DND-41 (cell line): ENCODE measurements at regions not wholly inside any gene's neighbourhood (a gene's known extent, or its start where the extent isn't known, plus 50 kb on each side); places are given as distances from the start of the nearest gene placed in this dataset.
"Not testable (repeated sequence)": the region's sequence is repeated elsewhere in the genome, so short reads cannot be mapped to it uniquely, and the experiment has no call there.

ENCODE experiments used
- ATAC-seq: fragments of 200-7000 bp; cut with Tn5 transposase; 3 replicates; pipeline ENCODE4 v1.9.1; 2021; ENCODE audit warnings: low read depth; ENCODE audit not compliant: insufficient read depth
- DNase-seq: peaks from one replicate; pipeline ENCODE4 v3.0.0-alpha.2; 2020
- H2AFZ ChIP-seq: 2 replicates; pipeline ENCODE4 v1.6.0; 2012; ENCODE audit warnings: low read depth, low read length
- H3K27ac ChIP-seq: 2 replicates; pipeline ENCODE4 v1.5.1; 2012; ENCODE audit warnings: low read length, inconsistent platforms
- H3K27me3 ChIP-seq: fragments of 200-600 bp; sonication (generic); 2 replicates; pipeline ENCODE4 v1.6.0; 2012; ENCODE audit warnings: low read length, mild to moderate bottlenecking, inconsistent platforms; ENCODE audit not compliant: insufficient read depth, poor library complexity
- H3K36me3 ChIP-seq: 2 replicates; pipeline ENCODE4 v1.5.1; 2012; ENCODE audit warnings: low read length, inconsistent platforms; ENCODE audit not compliant: insufficient read depth
- H3K4me1 ChIP-seq: 2 replicates; pipeline ENCODE4 v1.5.1; 2012; ENCODE audit warnings: mild to moderate bottlenecking, low read length; ENCODE audit not compliant: insufficient read depth
- H3K4me2 ChIP-seq: 2 replicates; pipeline ENCODE4 v1.6.0; 2012; ENCODE audit warnings: mild to moderate bottlenecking, moderate library complexity, low read length, inconsistent platforms; ENCODE audit not compliant: insufficient read depth
- H3K4me3 ChIP-seq, 2 experiments: fragments of 200-600 bp in 1 of 2; shearing (Covaris generic) in 1 of 2; 2 replicates each; pipeline ENCODE4 v1.5.1; 2012 to 2016; ENCODE audit warnings: inconsistent platforms in 2 of 2, low read length in 2 of 2, mild to moderate bottlenecking in 2 of 2, low read depth in 1 of 2, moderate library complexity in 1 of 2
- H3K79me2 ChIP-seq: 2 replicates; pipeline ENCODE4 v1.6.0; 2012; ENCODE audit warnings: low read length, inconsistent platforms; ENCODE audit not compliant: insufficient read depth
- H3K9ac ChIP-seq: 2 replicates; pipeline ENCODE4 v1.6.0; 2012; ENCODE audit warnings: low read depth, mild to moderate bottlenecking, inconsistent platforms, low read length, moderate library complexity
- H3K9me3 ChIP-seq: 2 replicates; pipeline ENCODE4 v1.5.1; 2012; ENCODE audit warnings: low read length, moderate library complexity, mild to moderate bottlenecking, inconsistent platforms; ENCODE audit not compliant: insufficient read depth, severe bottlenecking
- H4K20me1 ChIP-seq: 2 replicates; pipeline ENCODE4 v1.6.0; 2012; ENCODE audit warnings: low read length; ENCODE audit not compliant: insufficient read depth
- CTCF ChIP-seq: IDR thresholded peaks from 2 replicates; pipeline ENCODE4 v1.5.1; 2012; ENCODE audit warnings: borderline replicate concordance, low read length, moderate library complexity, mild to moderate bottlenecking; ENCODE audit not compliant: poor library complexity, severe bottlenecking; ENCODE audit errors: extremely low read depth
- EZH2 ChIP-seq: IDR thresholded peaks from 3 replicates; pipeline ENCODE4 v1.6.1; 2012; ENCODE audit warnings: borderline replicate concordance, low read depth, mild to moderate bottlenecking, moderate library complexity, low read length, inconsistent platforms; ENCODE audit not compliant: severe bottlenecking

GRCh38 chr11:96878299-96879051 lies 488.7 kb downstream of the JRKL start:
- H4K20me1 ChIP-seq = no peaks in the 10 kb centered on the region
- no peaks in the 10 kb centered on the region for H3K79me2 ChIP-seq
- no peak overlapping the region for H3K27ac ChIP-seq
- H2AFZ ChIP-seq = no peak overlapping the region
- ATAC-seq = no peak
- no peaks in the 10 kb centered on the region for H3K36me3 ChIP-seq
- no peak for DNase-seq
- no peak overlapping the region for H3K4me3 ChIP-seq
- no peak overlapping the region for H3K4me2 ChIP-seq
- TF ChIP-seq EZH2 = no peak
- no peak for TF ChIP-seq CTCF
- no peak overlapping the region for H3K9ac ChIP-seq
- H3K9me3 ChIP-seq = peaks cover 9% of the 10 kb centered on the region
- H3K4me1 ChIP-seq = no peaks in the 10 kb centered on the region
- H3K27me3 ChIP-seq = no peaks in the 10 kb centered on the region

- DNase-seq, H3K4me2 ChIP-seq, H3K9me3 ChIP-seq, H3K9ac ChIP-seq, H3K36me3 ChIP-seq, H3K27me3 ChIP-seq, H3K4me3 ChIP-seq, H4K20me1 ChIP-seq, H2AFZ ChIP-seq, H3K4me1 ChIP-seq, H3K79me2 ChIP-seq, H3K27ac ChIP-seq, ATAC-seq: not testable (repeated sequence)
These were observed 492.8 kb downstream of the JRKL start for GRCh38 chr11:96882622-96883021.

GRCh38 chr11:96885405-96885804 lies 495.6 kb downstream of the JRKL start:
- H4K20me1 ChIP-seq = no peaks in the 10 kb centered on the region
- H3K27ac ChIP-seq = no peak overlapping the region
- no peak overlapping the region for H3K9ac ChIP-seq
- H2AFZ ChIP-seq = no peak overlapping the region
- ATAC-seq = no peak
- H3K36me3 ChIP-seq = no peaks in the 10 kb centered on the region
- H3K4me1 ChIP-seq = no peaks in the 10 kb centered on the region
- H3K9me3 ChIP-seq = no peaks in the 10 kb centered on the region
- H3K4me2 ChIP-seq = no peak overlapping the region
- H3K27me3 ChIP-seq = no peaks in the 10 kb centered on the region
- no peak for DNase-seq
- TF ChIP-seq EZH2 = no peak
- no peak overlapping the region for H3K4me3 ChIP-seq
- H3K79me2 ChIP-seq = no peaks in the 10 kb centered on the region

- no peak overlapping the region for H3K4me3 ChIP-seq
- no peak overlapping the region for H2AFZ ChIP-seq
- no peak for ATAC-seq
- no peaks in the 10 kb centered on the region for H4K20me1 ChIP-seq
- H3K4me1 ChIP-seq = no peaks in the 10 kb centered on the region
- H3K79me2 ChIP-seq = no peaks in the 10 kb centered on the region
- no peak overlapping the region for H3K9ac ChIP-seq
- DNase-seq = no peak
- no peak overlapping the region for H3K27ac ChIP-seq
- no peaks in the 10 kb centered on the region for H3K9me3 ChIP-seq
- no peak for TF ChIP-seq CTCF
- no peak for TF ChIP-seq EZH2
- H3K36me3 ChIP-seq = no peaks in the 10 kb centered on the region
- H3K4me2 ChIP-seq = no peak overlapping the region
- H3K27me3 ChIP-seq = no peaks in the 10 kb centered on the region
These were observed 496.1 kb downstream of the JRKL start for GRCh38 chr11:96885912-96886311.
